ENCODE measurements at regions not wholly inside any gene's neighbourhood (a gene's known extent, or its start where the extent isn't known, plus 50 kb on each side); places are given as distances from the start of the nearest gene placed in this dataset.

- Histone ChIP-seq H3K9ac (ENCODE audit: low read depth in 1 of 2, low read length in 2 of 2) (no peak overlapping the region), H3K36me3 (ENCODE audit: control insufficient read depth in 4 of 4, insufficient read depth in 3 of 4, low read depth in 1 of 4, low read length in 3 of 4) (no peaks in the 10 kb centered on the region), H3K4me3 (ENCODE audit: low read depth in 1 of 3, low read length in 3 of 3) (no peak overlapping the region), H3K27me3 (ENCODE audit: control insufficient read depth in 4 of 4, insufficient read depth in 4 of 4, low read length in 3 of 4) (no peaks in the 10 kb centered on the region), H3K4me1 (ENCODE audit: control insufficient read depth in 4 of 4, insufficient read depth in 4 of 4, low read length in 3 of 4) (no peaks in the 10 kb centered on the region), H3K27ac (ENCODE audit: low read depth in 1 of 2, low read length in 2 of 2) (no peak overlapping the region), H3K9me3 (ENCODE audit: control insufficient read depth in 4 of 4, low read length in 3 of 4) (no peaks in the 10 kb centered on the region)
- TF ChIP-seq FOXA2 (IDR thresholded peaks at IDR 0.05) (no peak), GABPA (IDR thresholded peaks at IDR 0.05 in 1 of 2, conservative IDR thresholded peaks at IDR 0.05 in 1 of 2) (no peak), RAD21 (IDR thresholded peaks at IDR 0.05) (no peak), NR2F2 (IDR thresholded peaks at IDR 0.05) (no peak)
- 57% methylated on average over 6 of the region's 6 CpGs for WGBS
- no peak for DNase-seq (ENCODE audit: low spot score)
Observed at GRCh38 chr9:786405-786804, 55.1 kb upstream of the DMRT1 start.

- no peak overlapping the region for H3K9ac ChIP-seq (ENCODE audit: low read depth in 1 of 2, low read length in 2 of 2)
- no peak for DNase-seq (ENCODE audit: low spot score)
- no peaks in the 10 kb centered on the region for H3K27me3 ChIP-seq (ENCODE audit: control insufficient read depth in 4 of 4, insufficient read depth in 4 of 4, low read length in 3 of 4)
- TF ChIP-seq NR2F2 (IDR thresholded peaks at IDR 0.05) (no peak), SP1 (IDR thresholded peaks at IDR 0.05) (no peak), REST (IDR thresholded peaks at IDR 0.05) (no peak), GABPA (IDR thresholded peaks at IDR 0.05 in 1 of 2, conservative IDR thresholded peaks at IDR 0.05 in 1 of 2) (no peak), HNF4A (conservative IDR thresholded peaks at IDR 0.05) (no peak), FOXA1 (IDR thresholded peaks at IDR 0.05) (no peak), JUND (IDR thresholded peaks at IDR 0.05) (no peak), TAF1 (conservative IDR thresholded peaks at IDR 0.05) (no peak), YY1 (IDR thresholded peaks at IDR 0.05) (no peak), EGR1 (IDR thresholded peaks at IDR 0.05; ENCODE audit: low read depth in 2 of 2) (no peak), FOXA2 (IDR thresholded peaks at IDR 0.05) (no peak), HNF4G (IDR thresholded peaks at IDR 0.05) (no peak), ZBTB33 (IDR thresholded peaks at IDR 0.05) (no peak), RXRA (IDR thresholded peaks at IDR 0.05) (no peak), RAD21 (IDR thresholded peaks at IDR 0.05) (no peak), ATF3 (IDR thresholded peaks at IDR 0.05) (no peak)
- TF ChIP-seq, protein P1, sequence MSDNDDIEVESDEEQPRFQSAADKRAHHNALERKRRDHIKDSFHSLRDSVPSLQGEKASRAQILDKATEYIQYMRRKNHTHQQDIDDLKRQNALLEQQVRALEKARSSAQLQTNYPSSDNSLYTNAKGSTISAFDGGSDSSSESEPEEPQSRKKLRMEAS (IDR thresholded peaks at IDR 0.05), result no peak
- TF ChIP-seq, protein P2, sequence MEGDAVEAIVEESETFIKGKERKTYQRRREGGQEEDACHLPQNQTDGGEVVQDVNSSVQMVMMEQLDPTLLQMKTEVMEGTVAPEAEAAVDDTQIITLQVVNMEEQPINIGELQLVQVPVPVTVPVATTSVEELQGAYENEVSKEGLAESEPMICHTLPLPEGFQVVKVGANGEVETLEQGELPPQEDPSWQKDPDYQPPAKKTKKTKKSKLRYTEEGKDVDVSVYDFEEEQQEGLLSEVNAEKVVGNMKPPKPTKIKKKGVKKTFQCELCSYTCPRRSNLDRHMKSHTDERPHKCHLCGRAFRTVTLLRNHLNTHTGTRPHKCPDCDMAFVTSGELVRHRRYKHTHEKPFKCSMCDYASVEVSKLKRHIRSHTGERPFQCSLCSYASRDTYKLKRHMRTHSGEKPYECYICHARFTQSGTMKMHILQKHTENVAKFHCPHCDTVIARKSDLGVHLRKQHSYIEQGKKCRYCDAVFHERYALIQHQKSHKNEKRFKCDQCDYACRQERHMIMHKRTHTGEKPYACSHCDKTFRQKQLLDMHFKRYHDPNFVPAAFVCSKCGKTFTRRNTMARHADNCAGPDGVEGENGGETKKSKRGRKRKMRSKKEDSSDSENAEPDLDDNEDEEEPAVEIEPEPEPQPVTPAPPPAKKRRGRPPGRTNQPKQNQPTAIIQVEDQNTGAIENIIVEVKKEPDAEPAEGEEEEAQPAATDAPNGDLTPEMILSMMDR (IDR thresholded peaks at IDR 0.05; ENCODE audit: low read depth, low read length, missing input control), result no peak
- 94% methylated on average over 6 of the region's 6 CpGs for WGBS
- no peak overlapping the region for H3K27ac ChIP-seq (ENCODE audit: low read depth in 1 of 2, low read length in 2 of 2)
- peaks cover 0 to 9% (median 3%) of the 10 kb centered on the region in 4 donors for H3K4me1 ChIP-seq (ENCODE audit: control insufficient read depth in 4 of 4, insufficient read depth in 4 of 4, low read length in 3 of 4)
- H3K4me3 ChIP-seq (ENCODE audit: low read depth in 1 of 3, low read length in 3 of 3), result no peak overlapping the region
- no peaks in the 10 kb centered on the region for H3K9me3 ChIP-seq (ENCODE audit: control insufficient read depth in 4 of 4, low read length in 3 of 4)
- no peaks in the 10 kb centered on the region for H3K36me3 ChIP-seq (ENCODE audit: control insufficient read depth in 4 of 4, insufficient read depth in 3 of 4, low read depth in 1 of 4, low read length in 3 of 4)
Observed at GRCh38 chr9:788777-789176, 52.7 kb upstream of the DMRT1 start.
